Astrocyte of the cerebellum (primary cell): ENCODE measurements at regions not wholly inside any gene's neighbourhood (a gene's known extent, or its start where the extent isn't known, plus 50 kb on each side); places are given as distances from the start of the nearest gene placed in this dataset.

ENCODE experiments used
- DNase-seq: peaks from one replicate; pipeline ENCODE4 v3.0.0-alpha.2; 2011; ENCODE audit warnings: low read depth
- H3K4me3 ChIP-seq: 2 replicates; pipeline ENCODE4 v1.5.1; 2011; ENCODE audit warnings: mild to moderate bottlenecking, low read depth, low read length, moderate library complexity
- in situ Hi-C: cut with HindIII; loops from 2 replicates; pipeline ENCODE4 v1.10.0; 2017; ENCODE audit warnings: low sequenced_read_pairs
- TF ChIP-seq, protein P1 (sequence below): IDR thresholded peaks from 2 replicates; pipeline ENCODE4 v1.5.1; 2012; ENCODE audit warnings: low read length, low read depth, moderate library complexity, mild to moderate bottlenecking; ENCODE audit errors: missing control alignments

DNA sequence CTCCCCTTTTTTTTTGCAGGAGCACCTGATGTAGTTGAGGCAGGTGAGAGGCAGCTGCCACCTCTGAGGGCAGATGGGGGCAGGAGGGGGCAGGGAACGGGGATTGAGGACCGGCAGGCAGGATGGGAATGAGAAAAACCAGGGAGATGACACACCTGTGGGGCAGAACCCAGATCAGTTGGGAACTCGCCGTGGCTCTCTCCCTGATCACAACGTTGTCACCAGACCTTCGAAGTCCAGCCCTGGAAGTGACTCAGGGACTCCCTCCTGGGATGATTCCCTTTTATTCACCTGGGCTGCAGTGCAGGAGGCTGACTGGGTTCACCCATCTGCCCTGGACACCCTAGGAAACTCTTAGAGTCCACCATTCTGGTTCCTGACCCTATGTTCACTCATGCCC lies 127.2 kb downstream of the MXRA5 start:
- in situ Hi-C loops, result no loop called here
- TF ChIP-seq, protein P1, sequence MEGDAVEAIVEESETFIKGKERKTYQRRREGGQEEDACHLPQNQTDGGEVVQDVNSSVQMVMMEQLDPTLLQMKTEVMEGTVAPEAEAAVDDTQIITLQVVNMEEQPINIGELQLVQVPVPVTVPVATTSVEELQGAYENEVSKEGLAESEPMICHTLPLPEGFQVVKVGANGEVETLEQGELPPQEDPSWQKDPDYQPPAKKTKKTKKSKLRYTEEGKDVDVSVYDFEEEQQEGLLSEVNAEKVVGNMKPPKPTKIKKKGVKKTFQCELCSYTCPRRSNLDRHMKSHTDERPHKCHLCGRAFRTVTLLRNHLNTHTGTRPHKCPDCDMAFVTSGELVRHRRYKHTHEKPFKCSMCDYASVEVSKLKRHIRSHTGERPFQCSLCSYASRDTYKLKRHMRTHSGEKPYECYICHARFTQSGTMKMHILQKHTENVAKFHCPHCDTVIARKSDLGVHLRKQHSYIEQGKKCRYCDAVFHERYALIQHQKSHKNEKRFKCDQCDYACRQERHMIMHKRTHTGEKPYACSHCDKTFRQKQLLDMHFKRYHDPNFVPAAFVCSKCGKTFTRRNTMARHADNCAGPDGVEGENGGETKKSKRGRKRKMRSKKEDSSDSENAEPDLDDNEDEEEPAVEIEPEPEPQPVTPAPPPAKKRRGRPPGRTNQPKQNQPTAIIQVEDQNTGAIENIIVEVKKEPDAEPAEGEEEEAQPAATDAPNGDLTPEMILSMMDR, result no peak
- no peak for DNase-seq
- no peak overlapping the region for H3K4me3 ChIP-seq

DNA sequence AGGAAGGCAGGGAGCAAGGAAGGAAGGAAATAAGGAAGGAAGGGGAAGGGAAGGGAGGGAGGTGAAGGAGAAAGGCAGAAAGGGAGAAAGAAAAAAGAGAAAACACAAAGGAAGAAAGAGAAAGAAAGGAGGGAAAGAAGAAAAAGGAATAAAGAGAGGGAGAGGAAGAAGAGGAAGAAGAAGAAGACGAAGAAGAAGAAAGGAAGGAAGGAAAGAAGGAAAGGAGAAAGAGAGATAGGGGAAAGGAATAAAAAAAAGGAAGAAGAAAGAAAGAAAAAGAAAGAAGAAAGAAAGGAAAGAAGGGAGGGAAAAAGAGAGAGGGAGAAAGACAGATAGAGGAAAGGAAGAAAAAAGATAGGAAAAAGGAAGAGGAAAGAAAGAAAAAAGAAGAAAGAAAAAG lies 128.0 kb downstream of the MXRA5 start:
- TF ChIP-seq, protein P1, result no peak
- DNase-seq, result no peak
- in situ Hi-C loops, result no loop called here
- H3K4me3 ChIP-seq, result no peak overlapping the region

DNA sequence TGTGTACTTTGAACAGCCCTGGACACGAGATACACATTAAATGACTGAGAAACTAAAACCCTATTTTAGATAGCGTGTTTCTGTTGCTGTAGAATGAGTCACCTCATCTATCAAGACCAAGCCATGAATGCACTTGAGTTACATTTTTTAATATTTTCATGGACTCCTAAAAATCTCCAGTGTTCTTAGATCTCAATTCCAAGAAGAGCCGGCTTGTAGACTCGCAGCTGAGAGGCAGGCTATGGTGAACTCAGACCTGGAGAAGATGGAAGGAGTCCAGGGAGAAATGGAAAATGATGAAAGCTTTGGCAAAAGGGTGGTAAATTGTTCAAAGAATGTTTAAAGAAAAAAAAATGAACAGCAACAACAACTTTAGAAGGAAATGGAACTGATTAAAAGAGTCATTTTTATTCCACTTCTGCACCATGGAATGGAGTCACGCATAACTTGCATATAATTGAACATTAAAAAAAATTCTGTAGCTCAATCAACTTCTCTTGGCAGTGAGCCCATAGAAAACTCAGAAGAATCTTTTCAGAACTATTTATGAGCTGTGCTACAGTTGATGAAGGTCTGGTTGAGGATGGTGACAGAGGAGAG lies 129.8 kb downstream of the MXRA5 start:
- TF ChIP-seq, protein P1, result no peak
- DNase-seq, result no peak
- in situ Hi-C loops, result no loop called here

DNA sequence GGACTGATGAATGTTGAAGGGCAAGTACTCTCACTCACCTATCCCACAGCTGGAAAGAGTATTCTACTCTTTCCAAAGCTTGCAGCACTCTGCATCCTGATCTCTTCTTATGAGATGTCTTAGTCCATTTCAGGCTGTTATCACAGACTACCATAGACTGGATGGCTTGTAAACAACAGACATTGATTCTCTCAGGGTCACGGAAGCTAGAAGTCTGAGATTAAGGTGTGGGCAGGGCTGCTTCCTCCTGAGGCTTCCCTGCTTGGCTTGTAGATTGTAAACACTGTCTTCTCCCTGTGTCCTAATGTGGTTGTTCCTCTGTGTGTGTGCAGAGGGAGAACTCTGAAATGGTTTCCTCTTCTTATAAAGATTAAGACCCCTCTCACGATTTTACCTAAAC lies 131.2 kb downstream of the MXRA5 start:
- DNase-seq, result no peak
- in situ Hi-C loops, result no loop called here
- no peak overlapping the region for H3K4me3 ChIP-seq
- TF ChIP-seq, protein P1, result no peak

More for the DNA sequence above, 129.8 kb downstream of the MXRA5 start:
- H3K4me3 ChIP-seq, result no peak overlapping the region

DNA sequence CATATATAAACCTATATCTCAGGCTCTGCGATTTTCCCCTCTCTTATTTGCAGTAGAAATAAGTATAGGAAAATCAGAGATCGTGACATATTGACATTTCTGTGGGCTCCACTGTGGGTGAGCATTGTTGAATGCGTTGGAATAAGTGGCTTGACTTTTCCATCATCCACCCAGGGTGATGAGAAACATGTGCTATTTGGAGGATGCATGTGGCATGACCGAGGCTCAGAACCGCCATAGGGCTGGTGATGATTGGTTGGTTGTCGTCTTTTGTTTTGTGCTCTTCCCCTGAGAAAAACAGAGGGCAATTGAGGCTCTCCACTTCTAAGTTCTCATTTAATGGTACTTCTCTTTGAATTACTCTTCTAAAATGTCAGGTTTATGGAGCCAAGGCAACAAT lies 140.1 kb downstream of the MXRA5 start:
- DNase-seq, result no peak
- H3K4me3 ChIP-seq, result no peak overlapping the region
- TF ChIP-seq, protein P1, result no peak
- in situ Hi-C loops, result no loop called here

DNA sequence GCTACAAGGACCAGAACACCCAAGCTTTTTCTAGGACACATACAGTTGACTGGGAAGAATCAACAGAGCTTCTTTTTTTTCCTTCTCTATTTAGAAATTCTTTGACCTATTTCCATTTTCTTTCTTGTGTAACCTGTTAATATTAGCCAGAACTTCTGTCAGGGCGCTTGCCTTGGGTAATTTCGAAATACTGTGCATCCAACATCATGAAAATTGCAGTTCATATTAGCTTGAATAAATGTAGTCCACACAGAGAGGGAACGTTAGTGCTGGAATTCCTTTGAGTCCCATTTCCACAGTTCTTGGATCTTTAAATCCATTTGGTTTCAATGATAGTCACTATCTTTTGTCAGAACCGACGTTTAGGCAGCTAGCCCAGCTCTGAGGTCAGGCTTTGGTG lies 141.8 kb downstream of the MXRA5 start:
- no peak for DNase-seq
- no peak overlapping the region for H3K4me3 ChIP-seq
- in situ Hi-C loops, result no loop called here
- TF ChIP-seq, protein P1, result no peak
